Hypothalamus (tissue), 51 donors: ENCODE measurements at regions not wholly inside any gene's neighbourhood (a gene's known extent, or its start where the extent isn't known, plus 50 kb on each side); places are given as distances from the start of the nearest gene placed in this dataset.

Source experiments
- DNase-seq, 51 donors: peaks; one replicate each; lab custom pipeline; 2025; lab: John Stamatoyannopoulos, UW

DNA sequence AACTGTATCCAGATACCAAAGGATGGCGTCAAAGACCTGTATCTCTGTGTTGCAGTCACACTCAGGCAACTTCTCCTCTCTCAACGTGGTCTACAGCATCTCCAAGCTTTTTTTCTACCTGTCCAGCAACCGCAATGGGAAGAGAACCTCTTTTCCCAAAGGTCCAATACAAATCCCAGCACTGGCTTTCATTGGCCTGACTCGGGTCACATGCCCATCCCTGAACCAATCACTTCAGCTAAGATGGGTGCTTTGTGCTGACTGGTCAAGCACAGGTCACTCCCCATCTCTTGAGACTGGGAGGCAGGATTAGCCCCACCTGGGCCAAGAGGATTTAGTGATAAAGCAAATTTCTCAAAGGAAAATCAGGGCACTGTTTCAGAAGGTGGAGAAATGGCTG is 71.2 kb upstream of the C16orf82 start:
- DNase-seq, result no peak

DNA sequence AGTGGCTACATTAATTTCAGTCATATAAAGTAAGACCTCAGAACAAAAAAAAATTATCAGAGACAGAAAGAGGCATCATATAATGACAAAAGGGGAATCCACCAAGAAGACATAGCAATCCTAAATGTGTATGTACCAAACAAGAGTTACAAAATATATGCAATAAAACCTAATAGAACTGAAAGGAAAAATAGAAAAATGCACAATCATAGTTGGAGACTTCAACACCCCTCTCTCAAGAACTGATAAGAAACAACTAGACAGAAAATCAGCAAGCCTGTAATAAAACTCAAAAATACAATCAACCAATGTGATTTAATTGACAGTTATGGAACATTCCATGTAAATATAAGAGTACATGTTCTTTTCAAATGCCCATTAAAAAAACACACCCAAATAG is 61.3 kb upstream of the C16orf82 start:
- DNase-seq, result no peak
